ENCODE measurements at regions not wholly inside any gene's neighbourhood (a gene's known extent, or its start where the extent isn't known, plus 50 kb on each side); places are given as distances from the start of the nearest gene placed in this dataset.

DNA sequence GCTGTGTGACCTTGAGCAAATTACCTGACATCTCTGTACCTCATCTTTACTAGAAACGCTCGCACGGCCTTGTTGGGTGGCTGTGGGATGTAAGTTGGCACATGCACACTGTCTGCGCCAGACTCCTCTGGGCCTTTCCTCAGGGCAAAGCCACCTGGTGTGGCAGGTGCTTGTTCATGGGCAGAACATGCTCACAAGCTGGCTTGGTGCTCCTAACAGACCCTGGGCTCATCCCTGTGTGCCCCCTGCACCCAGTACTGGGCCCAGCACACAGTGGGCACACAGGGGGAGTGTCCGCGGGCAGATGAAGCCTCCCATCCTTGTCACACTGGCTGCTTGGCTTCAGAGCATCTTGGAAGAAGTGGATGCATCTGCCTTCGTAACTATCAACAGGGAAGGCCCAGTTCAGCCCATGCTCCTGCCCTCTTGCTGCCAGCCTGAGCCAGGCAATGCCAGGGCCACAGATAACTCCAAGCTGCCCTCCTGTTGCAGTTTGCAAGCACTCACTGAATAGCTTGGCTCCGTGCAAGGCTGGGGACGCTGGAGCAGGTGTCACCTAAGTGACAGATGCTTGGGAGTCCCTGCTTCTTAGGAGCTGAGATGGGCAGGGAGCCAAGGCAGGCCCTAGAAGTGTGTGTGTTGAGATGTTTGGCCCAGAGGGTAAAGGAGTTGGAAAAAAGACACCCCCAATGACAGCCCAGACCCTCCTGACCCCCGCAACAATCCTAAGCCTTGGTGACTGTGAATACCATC, 123.9 kb downstream of the TUBA3C start:
- DNase-seq (ENCODE audit: low read depth) = no peak
- TF ChIP-seq CTCF (conservative IDR thresholded peaks at IDR 0.05; ENCODE audit: control insufficient read depth, insufficient read depth, low read depth, low read length) = no peak

DNA sequence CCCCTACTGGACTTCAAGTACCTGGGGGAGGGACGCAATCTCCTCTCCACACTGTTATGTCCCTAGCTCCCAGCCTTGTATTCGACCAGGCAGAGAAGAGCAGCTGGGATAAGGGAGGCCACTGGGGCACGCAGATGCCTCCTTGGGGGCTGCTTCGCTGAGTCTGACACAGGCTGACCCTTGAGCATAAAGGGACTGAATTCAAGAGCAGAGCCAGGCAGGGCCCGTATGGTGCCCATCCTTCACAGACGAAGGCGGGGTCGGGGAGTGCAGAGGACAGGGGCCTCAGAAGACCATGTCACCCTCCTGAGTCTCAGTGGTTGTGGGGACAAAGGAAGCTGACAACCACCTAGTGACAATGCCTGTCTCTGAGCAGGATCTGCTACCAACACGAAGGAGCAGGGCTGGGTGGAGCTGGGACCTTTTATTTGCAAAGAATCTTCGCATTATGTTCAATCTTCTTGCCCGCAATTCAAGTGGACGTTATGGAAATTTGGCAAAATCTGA, 124.6 kb downstream of the TUBA3C start:
- H3K4me3 ChIP-seq (ENCODE audit: control insufficient read depth, low read depth, low read length) = no peak overlapping the region
- TF ChIP-seq CTCF (conservative IDR thresholded peaks at IDR 0.05; ENCODE audit: control insufficient read depth, insufficient read depth, low read depth, low read length) = no peak
- no peak for DNase-seq (ENCODE audit: low read depth)

More for the DNA sequence above, 123.9 kb downstream of the TUBA3C start:
- no peak overlapping the region for H3K4me3 ChIP-seq (ENCODE audit: control insufficient read depth, low read depth, low read length)

GRCh38 chr13:19056355-19056880, 125.2 kb downstream of the TUBA3C start:
- DNase-seq (ENCODE audit: low read depth) = no peak

DNA sequence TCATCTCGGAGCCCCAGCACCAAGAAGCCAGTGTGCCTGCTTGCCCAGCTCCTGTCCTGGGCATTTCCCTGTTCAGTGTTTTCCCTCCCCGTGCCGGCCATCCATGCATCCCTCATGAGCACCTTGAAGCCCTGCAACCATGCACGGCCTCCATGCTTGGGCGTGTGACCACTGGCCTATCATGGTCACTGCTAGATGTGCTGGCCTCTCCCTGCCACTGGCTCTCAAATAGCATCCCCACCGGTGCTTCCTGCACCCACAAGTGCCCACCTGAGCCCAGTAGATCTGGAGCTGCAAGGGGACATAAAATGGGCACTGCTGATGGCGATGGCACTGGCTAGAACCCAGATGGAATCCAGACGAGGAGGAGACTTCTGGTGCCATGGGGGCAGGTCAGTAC, 126.0 kb downstream of the TUBA3C start:
- no peak overlapping the region for H3K4me3 ChIP-seq (ENCODE audit: control insufficient read depth, low read depth, low read length)
- no peak for TF ChIP-seq CTCF (conservative IDR thresholded peaks at IDR 0.05; ENCODE audit: control insufficient read depth, insufficient read depth, low read depth, low read length)
- DNase-seq (ENCODE audit: low read depth) = no peak

More at GRCh38 chr13:19056355-19056880, 125.2 kb downstream of the TUBA3C start:
- TF ChIP-seq CTCF (conservative IDR thresholded peaks at IDR 0.05; ENCODE audit: control insufficient read depth, insufficient read depth, low read depth, low read length) = no peak
- H3K4me3 ChIP-seq (ENCODE audit: control insufficient read depth, low read depth, low read length) = no peak overlapping the region

DNA sequence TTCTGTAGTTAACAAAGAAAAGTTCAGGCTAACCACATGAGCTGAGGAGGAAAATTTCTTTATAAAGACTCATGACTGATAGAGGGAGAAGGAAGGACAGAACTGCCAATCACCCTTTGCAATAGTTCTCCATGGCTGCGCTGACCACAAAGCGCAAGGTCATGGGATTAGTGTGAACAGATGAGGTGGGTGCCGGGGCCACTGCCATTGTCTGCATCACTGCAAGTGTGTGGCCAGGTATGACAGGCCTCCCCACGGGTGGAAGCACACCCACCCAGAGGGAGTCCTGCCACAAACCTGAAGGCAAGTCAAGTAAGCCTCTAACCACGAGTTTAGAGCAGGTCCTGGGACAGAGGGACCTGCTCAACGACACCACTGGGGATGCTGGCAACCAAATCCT, 128.1 kb downstream of the TUBA3C start:
- TF ChIP-seq CTCF (conservative IDR thresholded peaks at IDR 0.05; ENCODE audit: control insufficient read depth, insufficient read depth, low read depth, low read length) = no peak
- no peak overlapping the region for H3K4me3 ChIP-seq (ENCODE audit: control insufficient read depth, low read depth, low read length)
- DNase-seq (ENCODE audit: low read depth) = no peak

DNA sequence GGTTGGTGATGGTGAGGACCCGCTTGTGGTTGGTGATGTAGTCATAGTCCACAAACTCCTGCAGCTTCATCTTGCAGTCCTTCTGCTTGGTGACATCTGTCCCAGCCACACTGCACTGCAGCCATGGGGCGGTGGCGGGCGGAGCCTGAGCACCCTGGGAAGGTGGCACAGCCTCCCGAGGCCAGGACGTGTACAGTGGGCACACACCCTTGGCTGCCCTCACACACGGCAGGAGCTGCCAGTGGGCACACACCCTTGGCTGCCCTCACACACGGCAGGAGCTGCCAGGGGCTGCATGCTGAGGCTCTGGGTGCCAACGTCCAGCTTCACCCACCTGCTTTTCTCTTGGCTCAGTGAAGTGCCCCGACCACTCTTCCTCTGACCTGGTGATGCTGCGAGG, 128.7 kb downstream of the TUBA3C start:
- DNase-seq (ENCODE audit: low read depth) = no peak
- TF ChIP-seq CTCF (conservative IDR thresholded peaks at IDR 0.05; ENCODE audit: control insufficient read depth, insufficient read depth, low read depth, low read length) = no peak
- H3K4me3 ChIP-seq (ENCODE audit: control insufficient read depth, low read depth, low read length) = no peak overlapping the region
